Osteocyte (in vitro differentiated cells): ENCODE measurements at regions not wholly inside any gene's neighbourhood (a gene's known extent, or its start where the extent isn't known, plus 50 kb on each side); places are given as distances from the start of the nearest gene placed in this dataset.

Experiments
- DNase-seq: peaks from one replicate; pipeline ENCODE4 v3.0.0; 2021; ENCODE audit warnings: mixed read lengths; ENCODE audit not compliant: unreplicated experiment; ENCODE audit errors: extremely low spot score
- H3K27ac Mint-ChIP-seq: one replicate; pipeline ENCODE4 v1.8.0; 2021; ENCODE audit warnings: mild to moderate bottlenecking, mixed read lengths; ENCODE audit not compliant: unreplicated experiment
- H3K27me3 Mint-ChIP-seq: one replicate; pipeline ENCODE4 v1.8.0; 2021; ENCODE audit warnings: mixed read lengths; ENCODE audit not compliant: unreplicated experiment
- H3K36me3 Mint-ChIP-seq: one replicate; pipeline ENCODE4 v1.8.0; 2021; ENCODE audit warnings: mixed read lengths; ENCODE audit not compliant: unreplicated experiment
- H3K4me1 Mint-ChIP-seq: one replicate; pipeline ENCODE4 v1.8.0; 2021; ENCODE audit warnings: mixed read lengths; ENCODE audit not compliant: unreplicated experiment
- H3K4me3 Mint-ChIP-seq: one replicate; pipeline ENCODE4 v1.8.0; 2021; ENCODE audit warnings: mild to moderate bottlenecking, moderate library complexity, mixed read lengths; ENCODE audit not compliant: unreplicated experiment
- H3K9me3 Mint-ChIP-seq: one replicate; pipeline ENCODE4 v1.8.0; 2021; ENCODE audit warnings: mixed read lengths; ENCODE audit not compliant: unreplicated experiment
- TF ChIP-seq, protein P1 (sequence below): fragments of 200-600 bp; sonication (generic); IDR thresholded peaks from 2 replicates; pipeline ENCODE4 v1.5.0; 2021; ENCODE audit warnings: antibody characterized with exemption, mild to moderate bottlenecking, moderate library complexity

DNA sequence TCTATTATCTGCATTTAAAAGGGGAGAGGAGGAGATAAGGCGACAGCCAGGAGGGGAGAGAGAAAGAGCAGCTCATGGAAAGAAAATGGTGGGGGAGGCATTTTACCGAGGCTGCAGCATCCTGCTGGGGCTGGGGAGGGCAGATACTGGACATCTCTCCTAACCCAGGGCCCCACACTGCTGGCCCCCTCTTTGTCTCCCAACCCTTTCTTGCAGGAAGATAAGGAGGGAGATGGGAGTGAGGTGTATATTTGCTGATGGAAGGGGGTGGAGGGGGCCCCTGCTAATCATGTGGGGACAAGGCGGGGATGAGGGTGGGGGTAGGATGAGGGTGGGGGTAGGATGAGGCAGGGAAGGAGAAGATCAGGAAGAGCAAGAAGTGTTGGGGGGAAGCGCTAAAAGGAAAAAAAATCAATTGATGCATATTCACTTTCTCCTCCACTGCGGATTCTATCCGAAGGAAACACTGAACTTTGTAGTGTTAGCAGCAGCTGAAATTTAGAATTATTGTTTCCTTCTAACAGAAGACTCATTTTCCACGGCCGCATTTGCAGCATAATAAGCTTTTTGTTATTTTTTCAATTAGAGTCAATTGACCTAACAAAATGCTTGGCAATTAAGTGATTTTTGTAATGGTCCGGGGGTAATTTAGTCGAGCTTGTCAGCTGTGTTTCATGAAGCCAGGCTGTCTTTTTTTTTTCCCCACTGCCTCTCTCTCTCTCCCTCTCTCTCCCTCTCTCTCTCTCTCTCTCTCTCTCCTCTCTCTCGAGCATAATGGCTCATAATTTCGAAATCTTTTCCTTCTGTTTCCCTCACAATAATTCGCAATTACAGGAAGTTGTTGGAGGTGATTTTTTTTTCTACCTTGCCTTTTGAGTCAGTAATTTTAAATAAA is 1134.6 kb downstream of the BCL11B start:
- Mint-ChIP-seq H3K27ac (no peak overlapping the region), H3K27me3 (no peaks in the 10 kb centered on the region), H3K9me3 (peaks cover 12% of the 10 kb centered on the region), H3K36me3 (no peaks in the 10 kb centered on the region), H3K4me3 (no peak overlapping the region), H3K4me1 (no peaks in the 10 kb centered on the region)
- TF ChIP-seq, protein P1, sequence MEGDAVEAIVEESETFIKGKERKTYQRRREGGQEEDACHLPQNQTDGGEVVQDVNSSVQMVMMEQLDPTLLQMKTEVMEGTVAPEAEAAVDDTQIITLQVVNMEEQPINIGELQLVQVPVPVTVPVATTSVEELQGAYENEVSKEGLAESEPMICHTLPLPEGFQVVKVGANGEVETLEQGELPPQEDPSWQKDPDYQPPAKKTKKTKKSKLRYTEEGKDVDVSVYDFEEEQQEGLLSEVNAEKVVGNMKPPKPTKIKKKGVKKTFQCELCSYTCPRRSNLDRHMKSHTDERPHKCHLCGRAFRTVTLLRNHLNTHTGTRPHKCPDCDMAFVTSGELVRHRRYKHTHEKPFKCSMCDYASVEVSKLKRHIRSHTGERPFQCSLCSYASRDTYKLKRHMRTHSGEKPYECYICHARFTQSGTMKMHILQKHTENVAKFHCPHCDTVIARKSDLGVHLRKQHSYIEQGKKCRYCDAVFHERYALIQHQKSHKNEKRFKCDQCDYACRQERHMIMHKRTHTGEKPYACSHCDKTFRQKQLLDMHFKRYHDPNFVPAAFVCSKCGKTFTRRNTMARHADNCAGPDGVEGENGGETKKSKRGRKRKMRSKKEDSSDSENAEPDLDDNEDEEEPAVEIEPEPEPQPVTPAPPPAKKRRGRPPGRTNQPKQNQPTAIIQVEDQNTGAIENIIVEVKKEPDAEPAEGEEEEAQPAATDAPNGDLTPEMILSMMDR, result no peak
- no peak for DNase-seq

DNA sequence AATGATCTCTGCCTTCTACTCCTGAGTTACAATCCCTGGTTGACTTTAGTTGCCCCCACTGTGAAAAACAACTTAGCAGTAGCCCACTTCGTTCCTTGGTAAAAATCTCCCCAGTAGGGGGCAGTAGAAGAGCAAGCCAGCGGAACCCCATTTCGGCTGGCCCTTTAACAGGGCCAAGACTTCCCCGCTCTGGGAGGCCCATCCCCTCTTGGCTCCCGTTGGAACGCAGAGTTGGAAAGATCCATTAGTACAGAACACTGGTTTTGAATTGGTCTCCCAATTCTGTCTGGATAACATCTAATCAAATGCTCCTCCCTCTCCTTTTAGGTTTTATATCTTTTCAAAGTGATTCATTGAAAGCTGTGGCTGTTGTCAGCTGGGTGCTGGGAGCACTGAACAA is 1133.3 kb downstream of the BCL11B start:
- Mint-ChIP-seq H3K4me3 (no peak overlapping the region), H3K36me3 (no peaks in the 10 kb centered on the region), H3K27ac (no peak overlapping the region), H3K4me1 (no peaks in the 10 kb centered on the region), H3K27me3 (no peaks in the 10 kb centered on the region), H3K9me3 (peaks cover 7% of the 10 kb centered on the region)
- TF ChIP-seq, protein P1, result peak; percentile 40
- no peak for DNase-seq

DNA sequence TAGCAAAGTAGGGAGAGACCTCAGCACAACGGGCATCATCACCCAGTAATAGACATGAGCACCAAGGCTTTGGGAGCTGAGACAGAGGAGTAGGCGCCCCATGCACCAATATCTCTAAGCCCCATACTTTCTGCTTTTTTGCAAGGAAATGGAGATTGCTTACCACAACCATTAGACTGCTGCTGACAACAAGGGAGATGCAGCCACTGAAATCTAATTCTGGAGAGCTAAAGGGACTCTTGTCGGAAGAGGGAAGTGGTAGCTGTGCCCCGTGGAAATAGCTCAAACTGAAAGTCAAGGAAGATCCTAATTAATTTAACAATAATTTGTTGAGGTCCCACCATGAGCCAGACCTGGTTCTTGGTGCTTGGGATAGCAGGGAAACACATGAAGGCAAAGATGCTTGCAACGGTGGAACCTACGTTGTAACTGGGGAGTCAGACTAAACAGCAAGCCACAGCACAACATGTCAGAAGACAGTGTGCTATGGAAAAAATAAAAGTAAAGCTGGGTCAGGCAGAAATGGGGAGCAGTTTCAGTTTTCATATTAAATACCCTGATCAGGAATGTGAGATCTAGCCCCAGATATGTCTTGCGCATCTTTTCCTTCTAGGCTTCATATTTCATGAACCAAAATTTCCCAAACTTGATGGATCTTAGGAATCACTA is 1131.0 kb downstream of the BCL11B start:
- Mint-ChIP-seq H3K27ac (no peak overlapping the region), H3K4me3 (no peak overlapping the region), H3K27me3 (no peaks in the 10 kb centered on the region), H3K4me1 (no peaks in the 10 kb centered on the region), H3K36me3 (no peaks in the 10 kb centered on the region), H3K9me3 (peaks cover 16% of the 10 kb centered on the region)
- no peak for DNase-seq
- TF ChIP-seq, protein P1, result no peak

DNA sequence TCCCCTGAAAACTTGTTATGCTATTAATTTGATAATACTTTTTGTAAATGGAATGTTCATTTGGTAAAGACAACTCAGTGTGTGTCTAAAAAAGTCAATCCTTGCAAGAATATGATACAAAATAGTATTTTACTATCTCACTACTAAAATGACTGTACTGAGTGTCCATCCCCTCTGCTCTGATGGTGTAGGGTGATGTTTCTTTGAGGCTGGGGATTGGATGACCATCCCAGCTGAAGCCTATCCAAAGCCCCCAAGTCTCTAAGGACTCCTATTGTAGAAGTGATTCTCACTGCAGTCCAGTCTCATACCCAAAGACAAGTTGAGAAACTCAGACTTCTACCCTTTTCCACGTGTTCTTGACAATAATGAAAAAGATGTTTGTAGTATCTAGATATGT is 1128.4 kb downstream of the BCL11B start:
- Mint-ChIP-seq H3K4me1 (no peaks in the 10 kb centered on the region), H3K27me3 (no peaks in the 10 kb centered on the region)

More for the DNA sequence above, 1128.4 kb downstream of the BCL11B start:
- Mint-ChIP-seq H3K9me3 (peaks cover 23% of the 10 kb centered on the region), H3K4me3 (no peak overlapping the region), H3K36me3 (no peaks in the 10 kb centered on the region), H3K27ac (no peak overlapping the region)
- TF ChIP-seq, protein P1, result no peak
- DNase-seq, result no peak
